ENCODE measurements at regions not wholly inside any gene's neighbourhood (a gene's known extent, or its start where the extent isn't known, plus 50 kb on each side); places are given as distances from the start of the nearest gene placed in this dataset.
"Not testable (repeated sequence)": the region's sequence is repeated elsewhere in the genome, so short reads cannot be mapped to it uniquely, and the experiment has no call there.

DNA sequence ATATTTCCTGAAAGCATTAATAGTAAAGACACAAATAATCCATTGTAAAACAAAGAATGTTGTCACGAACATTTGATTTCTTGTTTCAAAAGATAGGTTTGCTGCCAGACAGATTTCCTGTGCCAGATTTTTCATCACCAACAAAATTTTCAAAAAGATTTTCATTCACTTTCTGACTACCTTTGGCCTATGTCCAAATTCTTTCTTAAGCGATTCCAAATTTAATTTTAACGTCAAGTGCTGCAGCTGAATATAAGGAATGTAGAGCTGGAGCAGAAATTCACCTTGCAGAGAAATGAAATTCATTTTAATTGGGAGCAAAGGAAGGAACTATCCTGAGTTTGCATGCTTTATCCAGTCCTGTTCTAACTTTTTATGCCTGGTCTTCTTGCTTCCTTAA is 277.4 kb downstream of the CCER1 start:
- DNase-seq (ENCODE audit: low read depth) = no peak
- in situ Hi-C loops (cut with HindIII; ENCODE audit: low sequenced_read_pairs) = no loop called here
- TF ChIP-seq, protein P1, sequence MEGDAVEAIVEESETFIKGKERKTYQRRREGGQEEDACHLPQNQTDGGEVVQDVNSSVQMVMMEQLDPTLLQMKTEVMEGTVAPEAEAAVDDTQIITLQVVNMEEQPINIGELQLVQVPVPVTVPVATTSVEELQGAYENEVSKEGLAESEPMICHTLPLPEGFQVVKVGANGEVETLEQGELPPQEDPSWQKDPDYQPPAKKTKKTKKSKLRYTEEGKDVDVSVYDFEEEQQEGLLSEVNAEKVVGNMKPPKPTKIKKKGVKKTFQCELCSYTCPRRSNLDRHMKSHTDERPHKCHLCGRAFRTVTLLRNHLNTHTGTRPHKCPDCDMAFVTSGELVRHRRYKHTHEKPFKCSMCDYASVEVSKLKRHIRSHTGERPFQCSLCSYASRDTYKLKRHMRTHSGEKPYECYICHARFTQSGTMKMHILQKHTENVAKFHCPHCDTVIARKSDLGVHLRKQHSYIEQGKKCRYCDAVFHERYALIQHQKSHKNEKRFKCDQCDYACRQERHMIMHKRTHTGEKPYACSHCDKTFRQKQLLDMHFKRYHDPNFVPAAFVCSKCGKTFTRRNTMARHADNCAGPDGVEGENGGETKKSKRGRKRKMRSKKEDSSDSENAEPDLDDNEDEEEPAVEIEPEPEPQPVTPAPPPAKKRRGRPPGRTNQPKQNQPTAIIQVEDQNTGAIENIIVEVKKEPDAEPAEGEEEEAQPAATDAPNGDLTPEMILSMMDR (IDR thresholded peaks at IDR 0.05; ENCODE audit: low read depth, low read length, missing control alignments) = no peak
- no peak overlapping the region for H3K4me3 ChIP-seq (ENCODE audit: low read depth, low read length)

DNA sequence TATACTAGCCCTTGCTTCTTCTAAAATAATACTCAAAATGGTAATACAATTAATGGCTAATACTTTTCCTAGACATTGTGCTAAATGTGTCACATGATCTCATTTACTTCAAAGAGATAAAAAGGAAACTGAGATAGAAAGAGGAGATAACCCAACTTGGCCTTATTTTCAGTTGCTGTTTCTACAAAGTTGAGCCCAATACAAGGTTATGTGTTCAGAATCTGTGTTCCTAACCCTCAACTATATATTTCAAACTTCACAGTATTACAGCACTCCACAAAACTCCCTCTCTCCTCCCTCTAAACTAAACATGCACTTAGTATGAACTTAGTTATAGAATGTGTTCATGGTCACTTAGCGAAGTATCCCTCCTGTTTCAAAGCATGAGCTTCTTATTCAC is 277.9 kb downstream of the CCER1 start:
- no peak overlapping the region for H3K4me3 ChIP-seq (ENCODE audit: low read depth, low read length)
- TF ChIP-seq, protein P1 (IDR thresholded peaks at IDR 0.05; ENCODE audit: low read depth, low read length, missing control alignments) = no peak
- in situ Hi-C loops (cut with HindIII; ENCODE audit: low sequenced_read_pairs) = no loop called here

DNA sequence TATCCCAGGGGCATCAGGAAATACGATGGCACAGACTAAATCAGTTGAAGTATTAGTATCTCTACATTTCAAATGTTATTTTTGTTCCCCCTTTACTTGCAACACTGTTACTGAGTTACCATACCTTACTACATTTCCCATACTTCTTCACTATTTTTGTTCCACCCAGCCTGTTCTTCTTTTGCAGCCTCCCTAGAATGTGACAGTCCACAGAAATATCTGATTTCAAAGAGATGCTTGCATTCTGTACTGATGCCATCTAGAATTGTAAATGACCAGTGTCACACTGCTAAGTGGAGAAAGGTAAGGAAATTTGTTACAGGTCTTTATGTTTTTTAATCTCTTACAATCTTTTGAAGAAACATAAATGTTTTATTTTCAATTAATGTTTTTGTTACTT is 279.9 kb downstream of the CCER1 start:
- in situ Hi-C loops (cut with HindIII; ENCODE audit: low sequenced_read_pairs) = no loop called here
- TF ChIP-seq, protein P1 (IDR thresholded peaks at IDR 0.05; ENCODE audit: low read depth, low read length, missing control alignments) = no peak
- no peak overlapping the region for H3K4me3 ChIP-seq (ENCODE audit: low read depth, low read length)
- DNase-seq (ENCODE audit: low read depth) = no peak

More for the DNA sequence above, 277.9 kb downstream of the CCER1 start:
- DNase-seq (ENCODE audit: low read depth) = no peak

DNA sequence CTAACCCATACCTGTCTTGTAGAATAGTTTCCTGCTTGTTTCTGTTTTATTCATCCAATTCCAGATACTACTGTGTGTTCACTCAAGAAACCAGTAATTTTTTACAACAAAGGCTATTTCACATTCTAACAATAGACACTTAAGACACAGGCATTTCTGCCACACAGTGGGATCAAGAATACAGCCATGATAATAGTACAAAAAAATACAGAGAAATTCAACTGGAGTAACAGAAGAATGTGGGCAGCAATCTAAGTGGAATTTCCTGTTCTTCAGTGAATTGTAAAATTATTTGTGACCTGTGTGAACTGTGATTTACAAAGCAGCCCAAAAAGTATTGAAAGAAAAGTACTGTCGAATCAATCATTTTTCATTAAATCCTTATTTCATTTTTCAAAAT is 282.9 kb downstream of the CCER1 start:
- no peak overlapping the region for H3K4me3 ChIP-seq (ENCODE audit: low read depth, low read length)
- in situ Hi-C loops (cut with HindIII; ENCODE audit: low sequenced_read_pairs) = no loop called here
- TF ChIP-seq, protein P1 (IDR thresholded peaks at IDR 0.05; ENCODE audit: low read depth, low read length, missing control alignments) = no peak
- no peak for DNase-seq (ENCODE audit: low read depth)

DNA sequence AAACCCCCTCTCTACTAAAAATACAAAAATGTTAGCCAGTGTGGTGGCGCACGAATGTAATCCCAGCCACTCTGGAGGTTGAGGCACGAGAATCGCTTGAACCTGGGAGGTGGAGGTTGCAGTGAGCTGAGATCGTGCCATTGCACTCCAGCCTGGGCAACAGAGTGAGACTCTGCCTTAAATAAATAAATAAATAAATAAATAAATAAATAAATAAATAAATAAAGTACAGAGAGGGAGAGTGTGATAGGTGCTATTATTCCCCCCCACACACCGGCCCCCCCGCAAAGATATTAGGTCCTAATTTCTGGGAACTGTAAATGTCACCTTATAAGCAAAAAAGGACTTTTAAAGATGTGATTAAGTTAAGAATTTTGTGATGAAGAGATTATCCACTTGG is 291.0 kb downstream of the CCER1 start:
- in situ Hi-C loops (cut with HindIII; ENCODE audit: low sequenced_read_pairs); DNase-seq (ENCODE audit: low read depth); H3K4me3 ChIP-seq (ENCODE audit: low read depth, low read length): not testable (repeated sequence)

DNA sequence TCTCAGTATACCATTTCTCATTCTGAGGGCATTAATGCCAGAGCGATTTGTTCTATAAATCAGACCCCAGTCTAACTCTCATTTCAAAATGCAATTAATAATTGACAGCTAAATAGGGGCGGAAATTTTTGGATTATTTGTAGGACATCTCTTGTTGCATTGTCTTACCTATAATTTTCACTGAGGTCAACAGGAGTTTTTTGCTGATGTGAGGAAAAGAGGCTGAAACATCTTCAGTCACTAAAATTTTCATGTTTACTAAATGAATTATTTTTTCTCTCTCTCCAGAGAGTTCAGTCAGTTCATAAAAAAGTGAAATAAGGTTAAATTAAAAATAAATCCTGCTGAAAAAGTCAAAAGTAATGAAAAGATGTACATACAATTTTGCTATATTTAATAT is 295.9 kb downstream of the CCER1 start:
- no peak overlapping the region for H3K4me3 ChIP-seq (ENCODE audit: low read depth, low read length)
- no peak for DNase-seq (ENCODE audit: low read depth)
- in situ Hi-C loops (cut with HindIII; ENCODE audit: low sequenced_read_pairs) = no loop called here
- TF ChIP-seq, protein P1 (IDR thresholded peaks at IDR 0.05; ENCODE audit: low read depth, low read length, missing control alignments) = no peak

DNA sequence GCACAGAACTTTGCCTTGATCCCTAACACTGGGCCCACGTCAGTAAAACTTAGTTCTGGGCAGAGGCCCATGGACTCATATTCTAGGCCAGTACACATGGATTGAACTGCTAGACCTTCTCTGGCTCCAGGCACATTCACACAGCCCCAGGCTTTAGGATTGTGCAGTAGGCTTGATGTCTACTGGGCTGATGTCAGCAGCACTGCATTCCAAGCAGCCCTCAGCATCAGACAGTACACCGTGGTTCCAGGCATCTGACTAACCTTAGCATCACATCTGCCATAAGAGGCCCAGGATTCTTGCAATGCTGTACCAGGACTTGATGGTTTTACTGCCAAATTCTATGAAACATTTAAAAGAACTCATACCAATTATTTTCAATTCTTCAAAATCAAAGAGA is 301.9 kb downstream of the CCER1 start:
- TF ChIP-seq, protein P1 (IDR thresholded peaks at IDR 0.05; ENCODE audit: low read depth, low read length, missing control alignments) = no peak
- no peak for DNase-seq (ENCODE audit: low read depth)
- in situ Hi-C loops (cut with HindIII; ENCODE audit: low sequenced_read_pairs) = no loop called here
- H3K4me3 ChIP-seq (ENCODE audit: low read depth, low read length) = no peak overlapping the region

Measured in astrocyte of the cerebellum (primary cell).